ENCODE measurements at regions not wholly inside any gene's neighbourhood (a gene's known extent, or its start where the extent isn't known, plus 50 kb on each side); places are given as distances from the start of the nearest gene placed in this dataset.

DNA sequence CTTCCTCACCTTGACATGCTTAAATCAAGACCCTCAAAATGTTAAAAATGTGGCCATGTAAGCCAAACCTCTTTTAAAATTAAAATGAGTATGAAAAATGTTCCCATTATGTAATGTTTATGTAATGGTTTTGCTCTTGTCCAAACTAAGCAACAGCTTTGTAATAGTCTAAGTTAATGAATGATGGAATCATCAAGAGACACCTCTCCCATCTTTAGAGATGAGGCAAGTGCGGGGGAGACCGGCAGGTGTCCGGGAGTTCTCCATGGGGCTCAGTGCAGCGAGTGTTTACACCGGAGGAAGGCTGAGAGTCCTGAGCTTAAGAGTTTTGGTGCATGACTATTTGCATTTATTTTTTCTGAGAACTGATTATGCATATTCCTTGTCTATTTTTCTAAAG, 384.9 kb upstream of the RNF32 start:
- no peak for TF ChIP-seq TCF12 (IDR thresholded peaks at IDR 0.05; ENCODE audit: low read depth)
- no peak for TF ChIP-seq EGR1 (IDR thresholded peaks at IDR 0.05)
- no peak for TF ChIP-seq TAF1 (IDR thresholded peaks at IDR 0.05; ENCODE audit: low read depth)
- no peak for TF ChIP-seq YY1 (IDR thresholded peaks at IDR 0.05; ENCODE audit: low read depth)
- TF ChIP-seq MAX (IDR thresholded peaks at IDR 0.05) = no peak
- TF ChIP-seq CREB1 (IDR thresholded peaks at IDR 0.05; ENCODE audit: low read depth) = no peak
- TF ChIP-seq USF1 (IDR thresholded peaks at IDR 0.05) = no peak
- TF ChIP-seq EP300 (IDR thresholded peaks at IDR 0.05; ENCODE audit: borderline replicate concordance) = no peak
- TF ChIP-seq ZBTB7A (IDR thresholded peaks at IDR 0.05; ENCODE audit: low read depth) = no peak
- TF ChIP-seq RAD21 (IDR thresholded peaks at IDR 0.05; ENCODE audit: low read depth) = no peak
- TF ChIP-seq TEAD4 (IDR thresholded peaks at IDR 0.05) = no peak
- no peak for TF ChIP-seq CEBPB (IDR thresholded peaks at IDR 0.05)
- TF ChIP-seq, protein P1, sequence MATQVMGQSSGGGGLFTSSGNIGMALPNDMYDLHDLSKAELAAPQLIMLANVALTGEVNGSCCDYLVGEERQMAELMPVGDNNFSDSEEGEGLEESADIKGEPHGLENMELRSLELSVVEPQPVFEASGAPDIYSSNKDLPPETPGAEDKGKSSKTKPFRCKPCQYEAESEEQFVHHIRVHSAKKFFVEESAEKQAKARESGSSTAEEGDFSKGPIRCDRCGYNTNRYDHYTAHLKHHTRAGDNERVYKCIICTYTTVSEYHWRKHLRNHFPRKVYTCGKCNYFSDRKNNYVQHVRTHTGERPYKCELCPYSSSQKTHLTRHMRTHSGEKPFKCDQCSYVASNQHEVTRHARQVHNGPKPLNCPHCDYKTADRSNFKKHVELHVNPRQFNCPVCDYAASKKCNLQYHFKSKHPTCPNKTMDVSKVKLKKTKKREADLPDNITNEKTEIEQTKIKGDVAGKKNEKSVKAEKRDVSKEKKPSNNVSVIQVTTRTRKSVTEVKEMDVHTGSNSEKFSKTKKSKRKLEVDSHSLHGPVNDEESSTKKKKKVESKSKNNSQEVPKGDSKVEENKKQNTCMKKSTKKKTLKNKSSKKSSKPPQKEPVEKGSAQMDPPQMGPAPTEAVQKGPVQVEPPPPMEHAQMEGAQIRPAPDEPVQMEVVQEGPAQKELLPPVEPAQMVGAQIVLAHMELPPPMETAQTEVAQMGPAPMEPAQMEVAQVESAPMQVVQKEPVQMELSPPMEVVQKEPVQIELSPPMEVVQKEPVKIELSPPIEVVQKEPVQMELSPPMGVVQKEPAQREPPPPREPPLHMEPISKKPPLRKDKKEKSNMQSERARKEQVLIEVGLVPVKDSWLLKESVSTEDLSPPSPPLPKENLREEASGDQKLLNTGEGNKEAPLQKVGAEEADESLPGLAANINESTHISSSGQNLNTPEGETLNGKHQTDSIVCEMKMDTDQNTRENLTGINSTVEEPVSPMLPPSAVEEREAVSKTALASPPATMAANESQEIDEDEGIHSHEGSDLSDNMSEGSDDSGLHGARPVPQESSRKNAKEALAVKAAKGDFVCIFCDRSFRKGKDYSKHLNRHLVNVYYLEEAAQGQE (IDR thresholded peaks at IDR 0.05; ENCODE audit: low read depth) = no peak

- no peak for TF ChIP-seq ZBTB7A (IDR thresholded peaks at IDR 0.05; ENCODE audit: low read depth)
- TF ChIP-seq FOXM1 (IDR thresholded peaks at IDR 0.05; ENCODE audit: borderline replicate concordance, low read depth) = no peak
- no peak for TF ChIP-seq TAF1 (IDR thresholded peaks at IDR 0.05; ENCODE audit: low read depth)
- TF ChIP-seq RAD21 (IDR thresholded peaks at IDR 0.05; ENCODE audit: low read depth) = no peak
- no peak for TF ChIP-seq YY1 (IDR thresholded peaks at IDR 0.05; ENCODE audit: low read depth)
- no peak for TF ChIP-seq TEAD4 (IDR thresholded peaks at IDR 0.05)
- TF ChIP-seq, protein P1 (IDR thresholded peaks at IDR 0.05; ENCODE audit: low read depth) = no peak
- no peak for TF ChIP-seq NFIC (IDR thresholded peaks at IDR 0.05)
These were observed 388.7 kb upstream of the RNF32 start for GRCh38 chr7:156251861-156252260.

DNA sequence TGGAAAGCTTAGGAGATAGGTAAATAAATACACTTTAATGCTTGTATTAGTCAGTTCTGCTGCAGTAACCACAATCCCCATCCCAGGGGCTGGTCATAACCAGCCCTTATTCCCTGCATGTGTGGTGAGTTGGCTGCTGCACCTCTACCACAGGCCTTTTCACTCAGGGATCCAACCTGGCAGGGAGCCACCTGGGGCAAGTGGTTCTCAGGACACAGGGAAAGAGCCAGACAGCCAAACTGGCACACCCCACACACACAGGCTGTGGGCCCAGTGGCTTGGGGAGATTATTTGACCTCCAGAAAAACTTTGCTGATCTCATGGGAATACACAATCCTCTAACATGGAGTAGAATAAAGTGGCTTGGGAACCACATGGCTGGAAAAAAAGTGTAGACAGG, 400.0 kb upstream of the RNF32 start:
- no peak for TF ChIP-seq FOXM1 (IDR thresholded peaks at IDR 0.05; ENCODE audit: borderline replicate concordance, low read depth)
- TF ChIP-seq, protein P1 (IDR thresholded peaks at IDR 0.05; ENCODE audit: low read depth) = no peak
- TF ChIP-seq CREB1 (IDR thresholded peaks at IDR 0.05; ENCODE audit: low read depth) = no peak
- no peak for TF ChIP-seq NFIC (IDR thresholded peaks at IDR 0.05)
- TF ChIP-seq ZBTB7A (IDR thresholded peaks at IDR 0.05; ENCODE audit: low read depth) = no peak
- TF ChIP-seq USF1 (IDR thresholded peaks at IDR 0.05) = no peak
- TF ChIP-seq TAF1 (IDR thresholded peaks at IDR 0.05; ENCODE audit: low read depth) = no peak
- TF ChIP-seq RAD21 (IDR thresholded peaks at IDR 0.05; ENCODE audit: low read depth) = no peak

DNA sequence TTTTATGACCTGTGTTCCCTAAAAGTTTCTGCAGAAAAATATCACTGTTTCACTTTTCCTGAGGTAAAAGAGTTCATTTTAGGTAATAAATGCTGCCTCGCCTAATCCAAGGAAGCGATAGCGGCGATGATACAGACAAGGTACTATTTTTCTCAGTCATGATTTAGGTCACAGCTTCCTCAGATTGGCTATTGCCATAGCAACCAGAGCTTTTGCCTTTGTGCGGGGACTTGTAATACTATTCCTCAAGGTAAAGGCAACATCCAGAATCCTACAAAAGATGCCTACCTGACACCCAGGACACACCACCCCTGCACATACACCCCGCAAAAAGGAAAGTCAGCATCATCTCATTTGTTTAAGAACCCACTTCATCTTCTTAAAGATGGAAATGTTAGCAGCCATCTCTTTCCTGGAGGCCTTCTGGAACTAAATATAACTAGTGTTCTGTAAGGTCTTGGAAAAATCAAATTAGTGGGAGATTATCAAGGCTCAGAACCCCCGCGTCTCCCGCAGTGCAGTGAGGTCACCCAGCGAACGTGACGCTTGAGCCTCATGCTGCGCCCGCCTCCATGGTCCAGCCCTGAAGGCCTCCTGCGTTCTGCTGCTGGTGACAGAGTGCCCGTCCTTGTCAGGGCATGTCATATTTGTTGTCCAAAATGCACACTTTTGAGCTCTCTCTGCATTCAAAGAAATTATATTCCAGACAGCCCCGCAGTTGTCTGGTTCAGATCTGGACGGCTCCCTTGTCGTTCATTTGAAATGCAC, 402.0 kb upstream of the RNF32 start:
- TF ChIP-seq RAD21 (IDR thresholded peaks at IDR 0.05; ENCODE audit: low read depth) (no peak), EGR1 (IDR thresholded peaks at IDR 0.05) (no peak), TEAD4 (IDR thresholded peaks at IDR 0.05) (no peak), TCF12 (IDR thresholded peaks at IDR 0.05; ENCODE audit: low read depth) (no peak), EP300 (IDR thresholded peaks at IDR 0.05; ENCODE audit: borderline replicate concordance) (no peak), FOXM1 (IDR thresholded peaks at IDR 0.05; ENCODE audit: borderline replicate concordance, low read depth) (no peak), NFIC (IDR thresholded peaks at IDR 0.05) (no peak), CEBPB (IDR thresholded peaks at IDR 0.05) (no peak), YY1 (IDR thresholded peaks at IDR 0.05; ENCODE audit: low read depth) (no peak), MAX (IDR thresholded peaks at IDR 0.05) (no peak), TAF1 (IDR thresholded peaks at IDR 0.05; ENCODE audit: low read depth) (no peak), CREB1 (IDR thresholded peaks at IDR 0.05; ENCODE audit: low read depth) (no peak), USF1 (IDR thresholded peaks at IDR 0.05) (no peak), ZBTB7A (IDR thresholded peaks at IDR 0.05; ENCODE audit: low read depth) (no peak)
- TF ChIP-seq, protein P1 (IDR thresholded peaks at IDR 0.05; ENCODE audit: low read depth) = no peak

Measured in Ishikawa (cell line).